ENCODE measurements at regions not wholly inside any gene's neighbourhood (a gene's known extent, or its start where the extent isn't known, plus 50 kb on each side); places are given as distances from the start of the nearest gene placed in this dataset.

DNA sequence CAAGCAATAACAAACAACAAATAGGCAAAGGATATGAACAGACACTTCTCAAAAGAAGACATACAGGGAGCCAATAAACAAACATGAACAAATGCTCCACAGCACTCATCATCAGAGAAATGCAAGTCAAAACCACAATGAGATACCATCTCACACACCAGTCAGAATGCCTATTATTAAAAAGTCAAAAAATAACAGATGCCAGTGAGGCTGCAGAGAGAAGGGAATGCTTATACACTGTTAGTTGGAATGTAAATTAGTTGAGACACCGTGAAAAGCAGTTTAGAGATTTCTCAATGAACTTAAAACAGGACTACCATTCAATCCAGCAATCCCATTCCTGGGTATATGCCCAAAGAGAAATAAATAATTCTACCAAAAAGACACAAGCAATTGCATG, 129.8 kb upstream of the MAGEB2 start:
- DNase-seq (ENCODE audit: low spot score) = no peak
- no peak overlapping the region for H3K4me2 ChIP-seq (ENCODE audit: low read depth, low read length)
- FAIRE-seq = no peak
- 0% methylated on average over 1 of the region's 1 CpG for WGBS (ENCODE audit: low lambda C conversion rate)
- no peaks in the 10 kb centered on the region for H3K79me2 ChIP-seq (ENCODE audit: insufficient read depth, low read length)
- H3K4me3 ChIP-seq (replicated peaks in 1 of 3; ENCODE audit: insufficient read depth in 1 of 3, low read depth in 2 of 3, low read length in 3 of 3) = no peak overlapping the region
- H3K27me3 ChIP-seq (ENCODE audit: control insufficient read depth in 1 of 2, insufficient read depth in 2 of 2, low read length in 2 of 2) = no peaks in the 10 kb centered on the region
- H3K36me3 ChIP-seq (replicated peaks in 1 of 2; ENCODE audit: control insufficient read depth in 1 of 2, insufficient read depth in 2 of 2, low read length in 2 of 2) = no peaks in the 10 kb centered on the region
- no TSS peak for BruUV-seq (replicated peaks)
- H3K4me1 ChIP-seq (ENCODE audit: insufficient read depth, low read length) = no peaks in the 10 kb centered on the region
- no peak overlapping the region for H3K9ac ChIP-seq (ENCODE audit: insufficient read depth, low read depth, low read length)
- H2AFZ ChIP-seq (ENCODE audit: low read length) = no peak overlapping the region
- ChIA-PET POLR2A (no interaction called here), CTCF (ENCODE audit: low intra/inter-chr PET ratio, low total read pairs) (no interaction called here)
- TF ChIP-seq ZSCAN9 (CRISPR knock-in tag; IDR thresholded peaks at IDR 0.05; ENCODE audit: borderline replicate concordance) (no peak), POLR2AphosphoS5 (IDR thresholded peaks at IDR 0.05; ENCODE audit: low read depth, low read length) (no peak), ZFP62 (CRISPR knock-in tag; IDR thresholded peaks at IDR 0.05) (no peak), PRDM10 (CRISPR knock-in tag; IDR thresholded peaks at IDR 0.05; ENCODE audit: low read depth) (no peak), GTF3A (CRISPR knock-in tag; conservative IDR thresholded peaks at IDR 0.05) (no peak), PHF20 (CRISPR knock-in tag; IDR thresholded peaks at IDR 0.05) (no peak), ZNF772 (CRISPR knock-in tag; IDR thresholded peaks at IDR 0.05) (no peak), USF2 (IDR thresholded peaks at IDR 0.05; ENCODE audit: low read depth, low read length) (no peak), USF2 (CRISPR knock-in tag; IDR thresholded peaks at IDR 0.05; ENCODE audit: borderline replicate concordance) (no peak), TBL1XR1 (IDR thresholded peaks at IDR 0.05; ENCODE audit: borderline replicate concordance, low read length, partially characterized antibody) (no peak), ZNF891 (CRISPR knock-in tag; IDR thresholded peaks at IDR 0.05) (no peak), BCL3 (CRISPR knock-in tag; IDR thresholded peaks at IDR 0.05) (no peak), NCOA2 (CRISPR knock-in tag; IDR thresholded peaks at IDR 0.05) (no peak), ZNF766 (CRISPR knock-in tag; IDR thresholded peaks at IDR 0.05; ENCODE audit: borderline replicate concordance) (no peak), MIER2 (CRISPR knock-in tag; IDR thresholded peaks at IDR 0.05) (no peak), GTF2F1 (IDR thresholded peaks at IDR 0.05; ENCODE audit: low read length) (no peak), RXRA (CRISPR knock-in tag; IDR thresholded peaks at IDR 0.05) (no peak), SRSF1 (optimal IDR thresholded peaks at IDR 0.05; ENCODE audit: low read depth, low read length) (no peak), ZNF234 (CRISPR knock-in tag; conservative IDR thresholded peaks at IDR 0.05) (no peak)
- TF ChIP-seq, protein P1, sequence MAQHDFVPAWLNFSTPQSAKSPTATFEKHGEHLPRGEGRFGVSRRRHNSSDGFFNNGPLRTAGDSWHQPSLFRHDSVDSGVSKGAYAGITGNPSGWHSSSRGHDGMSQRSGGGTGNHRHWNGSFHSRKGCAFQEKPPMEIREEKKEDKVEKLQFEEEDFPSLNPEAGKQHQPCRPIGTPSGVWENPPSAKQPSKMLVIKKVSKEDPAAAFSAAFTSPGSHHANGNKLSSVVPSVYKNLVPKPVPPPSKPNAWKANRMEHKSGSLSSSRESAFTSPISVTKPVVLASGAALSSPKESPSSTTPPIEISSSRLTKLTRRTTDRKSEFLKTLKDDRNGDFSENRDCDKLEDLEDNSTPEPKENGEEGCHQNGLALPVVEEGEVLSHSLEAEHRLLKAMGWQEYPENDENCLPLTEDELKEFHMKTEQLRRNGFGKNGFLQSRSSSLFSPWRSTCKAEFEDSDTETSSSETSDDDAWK (CRISPR knock-in tag; IDR thresholded peaks at IDR 0.05) = no peak
- ATAC-seq = no peak
- H4K20me1 ChIP-seq (ENCODE audit: insufficient read depth, low read length) = no peaks in the 10 kb centered on the region
- intact Hi-C loops (cut with micrococcal nuclease; ENCODE audit: unreplicated experiment) (no loop called here), in situ Hi-C loops (cut with HindIII; ENCODE audit: extremely low pct_ligation_motif_present, low pct_unique_long_range_greater_than_20kb) (no loop called here)
- H3K27ac ChIP-seq (ENCODE audit: extremely low read length, insufficient read depth, low read length) = no peak overlapping the region
- no peaks in the 10 kb centered on the region for H3K9me3 ChIP-seq (ENCODE audit: low read length)

Data from HepG2 (cell line).